Transverse colon (tissue), 4 donors: ENCODE measurements at regions not wholly inside any gene's neighbourhood (a gene's known extent, or its start where the extent isn't known, plus 50 kb on each side); places are given as distances from the start of the nearest gene placed in this dataset.
"Not testable (repeated sequence)": the region's sequence is repeated elsewhere in the genome, so short reads cannot be mapped to it uniquely, and the experiment has no call there.

Experiments
- CTCF ChIP-seq, 5 experiments: fragments of 200-600 bp in 3 of 5; fragments of 450-650 bp in 2 of 5; sonication (generic) in 3 of 5; IDR thresholded peaks; 1 replicate in 2 of 5; 2 replicates in 3 of 5; pipeline ENCODE4 v1.5.1; 2016 to 2017; ENCODE audit warnings: antibody characterized with exemption in 5 of 5, inconsistent platforms in 3 of 5, mild to moderate bottlenecking in 2 of 5, moderate library complexity in 1 of 5
- EP300 ChIP-seq: sonication (generic); formaldehyde crosslinking; IDR thresholded peaks from one replicate; pipeline ENCODE4 v1.6.1; 2017; ENCODE audit warnings: antibody characterized with exemption, low read depth
- POLR2A ChIP-seq: fragments of 450-650 bp; IDR thresholded peaks from one replicate; pipeline ENCODE4 v1.6.1; 2016; ENCODE audit warnings: antibody characterized with exemption, mild to moderate bottlenecking, moderate library complexity
- POLR2AphosphoS5 ChIP-seq, 3 donors: sonication (generic); formaldehyde crosslinking; IDR thresholded peaks; one replicate each; pipeline ENCODE4 v1.6.1; 2016; ENCODE audit warnings: antibody characterized with exemption in 3 of 3

GRCh38 chr1:47504840-47505239, 67.0 kb downstream of the FOXD2 start:
- TF ChIP-seq CTCF (IDR thresholded peaks at IDR 0.05); POLR2AphosphoS5 (IDR thresholded peaks at IDR 0.05); POLR2A; EP300: not testable (repeated sequence)
